HEK293 (cell line): ENCODE measurements at regions not wholly inside any gene's neighbourhood (a gene's known extent, or its start where the extent isn't known, plus 50 kb on each side); places are given as distances from the start of the nearest gene placed in this dataset.

Experiments
- ZNF169 ChIP-seq: fragments of 450-650 bp; formaldehyde crosslinking; IDR thresholded peaks from 2 replicates; pipeline ENCODE4 v1.5.1; 2016; ENCODE audit warnings: missing biosample characterization, missing genetic modification characterization
- TF ChIP-seq, protein P1 (sequence below): fragments of 450-650 bp; formaldehyde crosslinking; IDR thresholded peaks from 2 replicates; pipeline ENCODE4 v1.5.1; 2016; ENCODE audit warnings: missing biosample characterization, missing genetic modification characterization

DNA sequence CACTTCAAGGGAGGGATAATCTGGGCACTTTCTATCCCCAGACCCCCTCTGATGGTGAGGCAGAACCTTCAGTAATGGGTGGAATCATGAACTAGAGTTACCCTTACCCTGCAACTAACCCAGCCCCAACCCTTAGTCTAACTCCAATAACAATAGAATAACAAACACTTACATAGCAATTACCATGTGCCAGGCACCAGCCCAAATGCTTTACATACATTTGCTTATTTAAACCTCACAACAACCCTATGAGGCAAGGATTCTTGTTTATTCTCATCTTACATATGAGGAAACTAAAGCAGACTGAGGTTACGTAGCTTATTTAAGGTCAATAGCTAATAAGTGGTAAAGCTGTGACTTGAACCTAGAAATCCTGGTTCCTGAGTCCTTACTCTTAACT, 132.8 kb downstream of the CYP26B1 start:
- TF ChIP-seq, protein P1, sequence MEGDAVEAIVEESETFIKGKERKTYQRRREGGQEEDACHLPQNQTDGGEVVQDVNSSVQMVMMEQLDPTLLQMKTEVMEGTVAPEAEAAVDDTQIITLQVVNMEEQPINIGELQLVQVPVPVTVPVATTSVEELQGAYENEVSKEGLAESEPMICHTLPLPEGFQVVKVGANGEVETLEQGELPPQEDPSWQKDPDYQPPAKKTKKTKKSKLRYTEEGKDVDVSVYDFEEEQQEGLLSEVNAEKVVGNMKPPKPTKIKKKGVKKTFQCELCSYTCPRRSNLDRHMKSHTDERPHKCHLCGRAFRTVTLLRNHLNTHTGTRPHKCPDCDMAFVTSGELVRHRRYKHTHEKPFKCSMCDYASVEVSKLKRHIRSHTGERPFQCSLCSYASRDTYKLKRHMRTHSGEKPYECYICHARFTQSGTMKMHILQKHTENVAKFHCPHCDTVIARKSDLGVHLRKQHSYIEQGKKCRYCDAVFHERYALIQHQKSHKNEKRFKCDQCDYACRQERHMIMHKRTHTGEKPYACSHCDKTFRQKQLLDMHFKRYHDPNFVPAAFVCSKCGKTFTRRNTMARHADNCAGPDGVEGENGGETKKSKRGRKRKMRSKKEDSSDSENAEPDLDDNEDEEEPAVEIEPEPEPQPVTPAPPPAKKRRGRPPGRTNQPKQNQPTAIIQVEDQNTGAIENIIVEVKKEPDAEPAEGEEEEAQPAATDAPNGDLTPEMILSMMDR (tag by site-specific recombination), result no peak
- no peak for TF ChIP-seq ZNF169 (tag by site-specific recombination)
